CD14-positive monocyte (primary cell): ENCODE measurements at regions not wholly inside any gene's neighbourhood (a gene's known extent, or its start where the extent isn't known, plus 50 kb on each side); places are given as distances from the start of the nearest gene placed in this dataset.
"Not testable (repeated sequence)": the region's sequence is repeated elsewhere in the genome, so short reads cannot be mapped to it uniquely, and the experiment has no call there.

Source experiments
- DNase-seq, 3 donors: peaks; one replicate each; pipeline ENCODE4 v3.0.0-alpha.2; 2011 to 2022
- H2AFZ ChIP-seq: 2 replicates; pipeline ENCODE4 v1.6.0; 2012; ENCODE audit warnings: mild to moderate bottlenecking, low read depth, low read length, inconsistent platforms; ENCODE audit not compliant: insufficient read depth, poor library complexity, severe bottlenecking
- H3K27ac ChIP-seq, 2 donors: 1 replicate in 1 of 2; 2 replicates in 1 of 2; pipeline ENCODE4 v1.5.1; 2012 to 2013; ENCODE audit warnings: low read length in 2 of 2, control low read depth in 1 of 2, inconsistent platforms in 1 of 2, low read depth in 1 of 2, mild to moderate bottlenecking in 1 of 2
- H3K27me3 ChIP-seq, 2 donors: one replicate each; pipeline versions ENCODE4 v1.6.0 to v1.6.1; 2011 to 2013; ENCODE audit warnings: low read length in 2 of 2; ENCODE audit not compliant: control insufficient read depth in 2 of 2, insufficient read depth in 2 of 2
- H3K36me3 ChIP-seq, 2 donors: replicated peaks in 1 of 2; 1 replicate in 1 of 2; 2 replicates in 1 of 2; pipeline versions ENCODE4 v1.5.1 to v1.6.1; 2012 to 2013; ENCODE audit warnings: low read length in 2 of 2, control low read depth in 1 of 2, inconsistent platforms in 1 of 2, mild to moderate bottlenecking in 1 of 2; ENCODE audit not compliant: insufficient read depth in 2 of 2, control insufficient read depth in 1 of 2
- H3K4me1 ChIP-seq, 2 donors: 1 replicate in 1 of 2; 2 replicates in 1 of 2; pipeline versions ENCODE4 v1.5.1 to v1.6.1; 2012 to 2013; ENCODE audit warnings: low read length in 2 of 2, control low read depth in 1 of 2, inconsistent platforms in 1 of 2, mild to moderate bottlenecking in 1 of 2, moderate library complexity in 1 of 2; ENCODE audit not compliant: insufficient read depth in 2 of 2, control insufficient read depth in 1 of 2
- H3K4me2 ChIP-seq: replicated peaks from 2 replicates; pipeline ENCODE3; 2012; ENCODE audit warnings: low read length, moderate library complexity, mild to moderate bottlenecking; ENCODE audit not compliant: poor library complexity, severe bottlenecking; ENCODE audit errors: extremely low read depth
- H3K4me3 ChIP-seq, 3 experiments: fragments of 200-600 bp in 1 of 3; sonication (generic) in 1 of 3; replicated peaks in 1 of 3; 1 replicate in 2 of 3; 2 replicates in 1 of 3; pipeline ENCODE4 v1.5.1; 2011 to 2013; ENCODE audit warnings: low read length in 3 of 3, mild to moderate bottlenecking in 3 of 3, control low read depth in 2 of 3, low read depth in 2 of 3, inconsistent platforms in 1 of 3, moderate library complexity in 1 of 3
- H3K79me2 ChIP-seq: 2 replicates; pipeline ENCODE4 v1.6.0; 2012; ENCODE audit warnings: mild to moderate bottlenecking, control low read depth, inconsistent platforms, low read length, moderate library complexity; ENCODE audit not compliant: insufficient read depth
- H3K9ac ChIP-seq: 2 replicates; pipeline ENCODE4 v1.6.0; 2017; ENCODE audit warnings: low read length, mild to moderate bottlenecking; ENCODE audit not compliant: insufficient read depth, poor library complexity, severe bottlenecking
- H3K9me3 ChIP-seq, 2 donors: replicated peaks in 1 of 2; 1 replicate in 1 of 2; 2 replicates in 1 of 2; pipeline versions ENCODE4 v1.5.1 to v1.6.1; 2012 to 2013; ENCODE audit warnings: low read length in 2 of 2, control low read depth in 1 of 2; ENCODE audit not compliant: control insufficient read depth in 1 of 2, insufficient read depth in 1 of 2
- H4K20me1 ChIP-seq: 2 replicates; pipeline ENCODE4 v1.6.0; 2012; ENCODE audit warnings: mild to moderate bottlenecking, low read length, control low read depth, moderate library complexity; ENCODE audit not compliant: insufficient read depth
- H3K27ac Mint-ChIP-seq, 7 donors: one replicate each; pipeline ENCODE4 v1.8.0; 2020; ENCODE audit warnings: mild to moderate bottlenecking in 7 of 7, mixed read lengths in 7 of 7, moderate library complexity in 6 of 7, inconsistent platforms in 2 of 7
- H3K27me3 Mint-ChIP-seq, 3 donors: one replicate each; pipeline ENCODE4 v1.8.0; 2021 to 2022; ENCODE audit warnings: low read depth in 3 of 3, mild to moderate bottlenecking in 3 of 3, mixed read lengths in 3 of 3, moderate library complexity in 3 of 3, inconsistent platforms in 1 of 3
- H3K36me3 Mint-ChIP-seq, 2 donors: one replicate each; pipeline ENCODE4 v1.8.0; 2020; ENCODE audit warnings: mixed read lengths in 2 of 2, inconsistent platforms in 1 of 2, mild to moderate bottlenecking in 1 of 2
- H3K4me1 Mint-ChIP-seq: one replicate; pipeline ENCODE4 v1.8.0; 2020; ENCODE audit warnings: mild to moderate bottlenecking, mixed read lengths
- H3K4me3 Mint-ChIP-seq, 2 donors: one replicate each; pipeline ENCODE4 v1.8.0; 2020; ENCODE audit warnings: mild to moderate bottlenecking in 2 of 2, mixed read lengths in 2 of 2, moderate library complexity in 1 of 2
- H3K9me3 Mint-ChIP-seq, 7 donors: one replicate each; pipeline ENCODE4 v1.8.0; 2020 to 2022; ENCODE audit warnings: mixed read lengths in 7 of 7, mild to moderate bottlenecking in 6 of 7, moderate library complexity in 6 of 7, inconsistent platforms in 2 of 7
- whole genome bisulfite sequencing: methylation state at CpG from one replicate; pipeline ENCODE4 v1.1.5; 2013; ENCODE audit warnings: missing lambda C conversion rate; ENCODE audit not compliant: insufficient coverage; 5-methylcytosine and 5-hydroxymethylcytosine counted together
- intact Hi-C, 2 donors: fragments of 100-400 bp; cut with micrococcal nuclease; formaldehyde crosslinking; loops; one replicate each; pipeline versions ENCODE4 v1.15.0 to v1.15.1; 2023
- TF ChIP-seq, protein P1 (sequence below): fragments of 200-600 bp; IDR thresholded peaks from one replicate; pipeline ENCODE4 v1.8.0; 2022; ENCODE audit warnings: antibody characterized with exemption, mild to moderate bottlenecking

DNA sequence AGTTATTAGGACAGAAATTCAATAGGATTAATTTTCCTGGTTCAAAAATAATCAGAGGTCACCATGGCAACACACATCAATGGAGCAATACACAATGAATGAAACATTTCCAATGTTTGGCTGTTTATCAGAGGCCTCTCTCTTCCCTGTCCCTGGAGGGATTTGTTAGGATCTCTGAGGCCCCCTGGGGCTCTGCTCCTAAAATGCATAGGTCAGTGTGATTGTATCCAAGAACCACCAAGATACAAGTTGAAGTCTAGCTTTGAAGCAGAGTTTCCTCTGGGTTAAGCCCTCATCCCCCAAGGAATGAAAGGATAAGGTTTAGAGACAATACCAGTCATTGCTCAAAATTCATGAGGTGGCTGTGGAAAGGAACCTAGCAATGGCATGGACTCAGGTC lies 561.2 kb upstream of the C16orf82 start:
- H3K4me1 Mint-ChIP-seq: no peaks in the 10 kb centered on the region
- no peak overlapping the region for H3K27ac Mint-ChIP-seq
- H3K4me3 ChIP-seq: no peak overlapping the region
- H4K20me1 ChIP-seq: no peaks in the 10 kb centered on the region
- peaks cover 0 to 3% (median 0%) of the 10 kb centered on the region in 7 donors for H3K9me3 Mint-ChIP-seq
- no peaks in the 10 kb centered on the region for H3K4me1 ChIP-seq
- no peak overlapping the region for H3K27ac ChIP-seq
- no peak for DNase-seq
- no peaks in the 10 kb centered on the region for H3K36me3 ChIP-seq
- peaks cover 0 to 2% (median 0%) of the 10 kb centered on the region in 3 donors for H3K27me3 Mint-ChIP-seq
- H3K4me3 Mint-ChIP-seq: no peak overlapping the region
- H3K79me2 ChIP-seq: no peaks in the 10 kb centered on the region
- TF ChIP-seq, protein P1, sequence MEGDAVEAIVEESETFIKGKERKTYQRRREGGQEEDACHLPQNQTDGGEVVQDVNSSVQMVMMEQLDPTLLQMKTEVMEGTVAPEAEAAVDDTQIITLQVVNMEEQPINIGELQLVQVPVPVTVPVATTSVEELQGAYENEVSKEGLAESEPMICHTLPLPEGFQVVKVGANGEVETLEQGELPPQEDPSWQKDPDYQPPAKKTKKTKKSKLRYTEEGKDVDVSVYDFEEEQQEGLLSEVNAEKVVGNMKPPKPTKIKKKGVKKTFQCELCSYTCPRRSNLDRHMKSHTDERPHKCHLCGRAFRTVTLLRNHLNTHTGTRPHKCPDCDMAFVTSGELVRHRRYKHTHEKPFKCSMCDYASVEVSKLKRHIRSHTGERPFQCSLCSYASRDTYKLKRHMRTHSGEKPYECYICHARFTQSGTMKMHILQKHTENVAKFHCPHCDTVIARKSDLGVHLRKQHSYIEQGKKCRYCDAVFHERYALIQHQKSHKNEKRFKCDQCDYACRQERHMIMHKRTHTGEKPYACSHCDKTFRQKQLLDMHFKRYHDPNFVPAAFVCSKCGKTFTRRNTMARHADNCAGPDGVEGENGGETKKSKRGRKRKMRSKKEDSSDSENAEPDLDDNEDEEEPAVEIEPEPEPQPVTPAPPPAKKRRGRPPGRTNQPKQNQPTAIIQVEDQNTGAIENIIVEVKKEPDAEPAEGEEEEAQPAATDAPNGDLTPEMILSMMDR: no peak
- no peaks in the 10 kb centered on the region for H3K9me3 ChIP-seq
- intact Hi-C loops: no loop called here
- H3K27me3 ChIP-seq: no peaks in the 10 kb centered on the region
- H3K36me3 Mint-ChIP-seq: no peaks in the 10 kb centered on the region
- no peak overlapping the region for H2AFZ ChIP-seq
- no peak overlapping the region for H3K9ac ChIP-seq
- no peak overlapping the region for H3K4me2 ChIP-seq

DNA sequence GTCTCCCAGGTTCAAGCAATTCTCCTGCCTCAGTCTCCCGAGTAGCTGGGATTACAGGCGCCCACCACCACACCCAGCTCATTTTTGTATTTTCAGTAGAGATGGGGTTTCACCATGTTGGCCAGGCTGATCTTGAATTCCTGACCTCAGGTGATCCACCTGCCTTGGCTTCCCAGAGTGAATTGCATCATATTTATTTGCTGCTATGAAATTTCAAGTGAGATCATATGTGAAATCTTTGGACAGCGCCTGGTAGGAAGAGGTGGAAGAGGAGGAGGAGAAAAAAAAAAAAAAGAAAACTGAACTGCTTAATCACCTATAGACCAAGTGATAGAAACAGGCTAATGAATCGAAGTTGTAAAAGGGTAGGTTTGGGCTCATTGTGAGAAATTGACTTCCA lies 557.8 kb upstream of the C16orf82 start:
- H3K4me2 ChIP-seq, H3K9me3 Mint-ChIP-seq, H3K9ac ChIP-seq, H3K27me3 Mint-ChIP-seq, H3K27ac ChIP-seq, H3K79me2 ChIP-seq, intact Hi-C loops, H3K4me3 Mint-ChIP-seq, H3K27ac Mint-ChIP-seq, H4K20me1 ChIP-seq, DNase-seq, H3K4me1 ChIP-seq, H3K4me1 Mint-ChIP-seq, H3K36me3 ChIP-seq, H3K4me3 ChIP-seq, H3K9me3 ChIP-seq, H3K27me3 ChIP-seq, H3K36me3 Mint-ChIP-seq, H2AFZ ChIP-seq: not testable (repeated sequence)
- no CpG with 5 or more reads among the region's 4 CpGs for WGBS
